ENCODE measurements at regions not wholly inside any gene's neighbourhood (a gene's known extent, or its start where the extent isn't known, plus 50 kb on each side); places are given as distances from the start of the nearest gene placed in this dataset.
A peak's percentile ranks its signal among the peaks of the same experiment; 100 is the strongest.

GRCh38 chr2:212596276-212596675 lies 57.7 kb upstream of the ERBB4 start:
- DNase-seq: no peak

GRCh38 chr2:212595036-212595654 lies 56.5 kb upstream of the ERBB4 start:
- peak; percentile 13 for DNase-seq

- no peak for DNase-seq
Observed at GRCh38 chr2:212592695-212593094, 54.1 kb upstream of the ERBB4 start.
